DND-41 (cell line): ENCODE measurements at regions not wholly inside any gene's neighbourhood (a gene's known extent, or its start where the extent isn't known, plus 50 kb on each side); places are given as distances from the start of the nearest gene placed in this dataset.

Experiments used
- CTCF ChIP-seq: IDR thresholded peaks from 2 replicates; pipeline ENCODE4 v1.5.1; 2012; ENCODE audit warnings: borderline replicate concordance, low read length, moderate library complexity, mild to moderate bottlenecking; ENCODE audit not compliant: poor library complexity, severe bottlenecking; ENCODE audit errors: extremely low read depth
- EZH2 ChIP-seq: IDR thresholded peaks from 3 replicates; pipeline ENCODE4 v1.6.1; 2012; ENCODE audit warnings: borderline replicate concordance, low read depth, mild to moderate bottlenecking, moderate library complexity, low read length, inconsistent platforms; ENCODE audit not compliant: severe bottlenecking

GRCh38 chr3:161641287-161641686 is 144.7 kb downstream of the OTOL1 start:
- TF ChIP-seq CTCF (no peak), EZH2 (no peak)
